Progenitor cell of endocrine pancreas (in vitro differentiated cells): ENCODE measurements at regions not wholly inside any gene's neighbourhood (a gene's known extent, or its start where the extent isn't known, plus 50 kb on each side); places are given as distances from the start of the nearest gene placed in this dataset.

Source experiments
- DNase-seq: peaks from one replicate; pipeline ENCODE4 v3.0.0; 2021; ENCODE audit warnings: low spot score; ENCODE audit not compliant: unreplicated experiment
- H3K27ac Mint-ChIP-seq: 2 replicates; pipeline ENCODE4 v1.8.0; 2021; ENCODE audit warnings: mild to moderate bottlenecking, moderate library complexity, mixed read lengths
- H3K27me3 Mint-ChIP-seq: 2 replicates; pipeline ENCODE4 v1.8.0; 2021; ENCODE audit warnings: mixed read lengths
- H3K36me3 Mint-ChIP-seq: 2 replicates; pipeline ENCODE4 v1.8.0; 2022; ENCODE audit warnings: mixed read lengths; ENCODE audit not compliant: insufficient read depth
- H3K4me1 Mint-ChIP-seq: 2 replicates; pipeline ENCODE4 v1.8.0; 2021; ENCODE audit warnings: low read depth, mixed read lengths
- H3K4me3 Mint-ChIP-seq: 2 replicates; pipeline ENCODE4 v1.8.0; 2021; ENCODE audit warnings: low read depth, mild to moderate bottlenecking, moderate library complexity, mixed read lengths
- H3K9me3 Mint-ChIP-seq: 2 replicates; pipeline ENCODE4 v1.8.0; 2021; ENCODE audit warnings: low read depth, mixed read lengths
- TF ChIP-seq, protein P1 (sequence below): fragments of 200-600 bp; sonication (generic); IDR thresholded peaks from one replicate; pipeline ENCODE4 v1.5.0; 2021; ENCODE audit warnings: antibody characterized with exemption, mild to moderate bottlenecking; ENCODE audit not compliant: unreplicated experiment

- H3K4me1 Mint-ChIP-seq: no peaks in the 10 kb centered on the region
- H3K36me3 Mint-ChIP-seq: no peaks in the 10 kb centered on the region
- H3K27me3 Mint-ChIP-seq: no peaks in the 10 kb centered on the region
- H3K27ac Mint-ChIP-seq: no peak overlapping the region
- TF ChIP-seq, protein P1, sequence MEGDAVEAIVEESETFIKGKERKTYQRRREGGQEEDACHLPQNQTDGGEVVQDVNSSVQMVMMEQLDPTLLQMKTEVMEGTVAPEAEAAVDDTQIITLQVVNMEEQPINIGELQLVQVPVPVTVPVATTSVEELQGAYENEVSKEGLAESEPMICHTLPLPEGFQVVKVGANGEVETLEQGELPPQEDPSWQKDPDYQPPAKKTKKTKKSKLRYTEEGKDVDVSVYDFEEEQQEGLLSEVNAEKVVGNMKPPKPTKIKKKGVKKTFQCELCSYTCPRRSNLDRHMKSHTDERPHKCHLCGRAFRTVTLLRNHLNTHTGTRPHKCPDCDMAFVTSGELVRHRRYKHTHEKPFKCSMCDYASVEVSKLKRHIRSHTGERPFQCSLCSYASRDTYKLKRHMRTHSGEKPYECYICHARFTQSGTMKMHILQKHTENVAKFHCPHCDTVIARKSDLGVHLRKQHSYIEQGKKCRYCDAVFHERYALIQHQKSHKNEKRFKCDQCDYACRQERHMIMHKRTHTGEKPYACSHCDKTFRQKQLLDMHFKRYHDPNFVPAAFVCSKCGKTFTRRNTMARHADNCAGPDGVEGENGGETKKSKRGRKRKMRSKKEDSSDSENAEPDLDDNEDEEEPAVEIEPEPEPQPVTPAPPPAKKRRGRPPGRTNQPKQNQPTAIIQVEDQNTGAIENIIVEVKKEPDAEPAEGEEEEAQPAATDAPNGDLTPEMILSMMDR: no peak
- peaks cover 25% of the 10 kb centered on the region for H3K9me3 Mint-ChIP-seq
- no peak for DNase-seq
- no peak overlapping the region for H3K4me3 Mint-ChIP-seq
Observed at GRCh38 chr3:110454066-110454465, 617.5 kb upstream of the NECTIN3 start.

DNA sequence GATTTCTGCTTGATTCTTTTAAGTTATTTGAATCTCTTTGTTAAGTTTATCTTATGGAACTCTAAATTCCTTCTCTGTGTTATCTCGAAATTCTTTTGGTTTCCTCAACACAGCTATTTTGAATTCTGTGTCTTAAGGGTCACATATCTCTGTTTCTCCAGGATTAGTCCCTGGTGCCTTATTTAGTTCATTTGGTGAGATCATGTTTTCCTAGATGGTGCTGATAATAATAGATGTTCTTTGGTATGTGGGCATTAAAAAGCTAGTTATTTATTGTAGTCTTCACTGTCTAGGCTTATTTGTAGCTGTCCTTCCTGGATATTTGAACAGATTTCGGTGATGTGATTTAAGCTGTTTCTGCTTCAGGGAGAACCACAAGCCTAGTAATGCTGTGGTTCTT, 615.6 kb upstream of the NECTIN3 start:
- Mint-ChIP-seq H3K4me1 (no peaks in the 10 kb centered on the region), H3K27ac (no peak overlapping the region), H3K36me3 (no peaks in the 10 kb centered on the region), H3K9me3 (peaks cover 25% of the 10 kb centered on the region), H3K4me3 (no peak overlapping the region), H3K27me3 (no peaks in the 10 kb centered on the region)
- TF ChIP-seq, protein P1: no peak
- DNase-seq: no peak

- TF ChIP-seq, protein P1: no peak
- no peak for DNase-seq
- Mint-ChIP-seq H3K4me1 (no peaks in the 10 kb centered on the region), H3K9me3 (peaks cover 25% of the 10 kb centered on the region), H3K27me3 (no peaks in the 10 kb centered on the region), H3K27ac (no peak overlapping the region), H3K4me3 (no peak overlapping the region), H3K36me3 (no peaks in the 10 kb centered on the region)
Observed at GRCh38 chr3:110456438-110457138, 615.0 kb upstream of the NECTIN3 start.

GRCh38 chr3:110457508-110457907, 614.1 kb upstream of the NECTIN3 start:
- no peak overlapping the region for H3K27ac Mint-ChIP-seq
- H3K4me1 Mint-ChIP-seq: no peaks in the 10 kb centered on the region
- H3K9me3 Mint-ChIP-seq: peaks cover 25% of the 10 kb centered on the region
- TF ChIP-seq, protein P1: no peak
- H3K4me3 Mint-ChIP-seq: no peak overlapping the region
- H3K27me3 Mint-ChIP-seq: no peaks in the 10 kb centered on the region
- DNase-seq: no peak
- H3K36me3 Mint-ChIP-seq: no peaks in the 10 kb centered on the region

- H3K27ac Mint-ChIP-seq: no peak overlapping the region
- H3K27me3 Mint-ChIP-seq: no peaks in the 10 kb centered on the region
- H3K9me3 Mint-ChIP-seq: peaks cover 21% of the 10 kb centered on the region
Observed at GRCh38 chr3:110459021-110459420, 612.6 kb upstream of the NECTIN3 start.

More at GRCh38 chr3:110459021-110459420, 612.6 kb upstream of the NECTIN3 start:
- no peak for DNase-seq
- no peaks in the 10 kb centered on the region for H3K36me3 Mint-ChIP-seq
- no peak overlapping the region for H3K4me3 Mint-ChIP-seq
- TF ChIP-seq, protein P1: no peak
- no peaks in the 10 kb centered on the region for H3K4me1 Mint-ChIP-seq
